CD14-positive monocyte (primary cell): ENCODE measurements at regions not wholly inside any gene's neighbourhood (a gene's known extent, or its start where the extent isn't known, plus 50 kb on each side); places are given as distances from the start of the nearest gene placed in this dataset.

Source experiments
- DNase-seq, 3 donors: peaks; one replicate each; pipeline ENCODE4 v3.0.0-alpha.2; 2011 to 2022
- H2AFZ ChIP-seq: 2 replicates; pipeline ENCODE4 v1.6.0; 2012; ENCODE audit warnings: mild to moderate bottlenecking, low read depth, low read length, inconsistent platforms; ENCODE audit not compliant: insufficient read depth, poor library complexity, severe bottlenecking
- H3K27ac ChIP-seq, 2 donors: 1 replicate in 1 of 2; 2 replicates in 1 of 2; pipeline ENCODE4 v1.5.1; 2012 to 2013; ENCODE audit warnings: low read length in 2 of 2, control low read depth in 1 of 2, inconsistent platforms in 1 of 2, low read depth in 1 of 2, mild to moderate bottlenecking in 1 of 2
- H3K27me3 ChIP-seq, 2 donors: one replicate each; pipeline versions ENCODE4 v1.6.0 to v1.6.1; 2011 to 2013; ENCODE audit warnings: low read length in 2 of 2; ENCODE audit not compliant: control insufficient read depth in 2 of 2, insufficient read depth in 2 of 2
- H3K36me3 ChIP-seq, 2 donors: replicated peaks in 1 of 2; 1 replicate in 1 of 2; 2 replicates in 1 of 2; pipeline versions ENCODE4 v1.5.1 to v1.6.1; 2012 to 2013; ENCODE audit warnings: low read length in 2 of 2, control low read depth in 1 of 2, inconsistent platforms in 1 of 2, mild to moderate bottlenecking in 1 of 2; ENCODE audit not compliant: insufficient read depth in 2 of 2, control insufficient read depth in 1 of 2
- H3K4me1 ChIP-seq, 2 donors: 1 replicate in 1 of 2; 2 replicates in 1 of 2; pipeline versions ENCODE4 v1.5.1 to v1.6.1; 2012 to 2013; ENCODE audit warnings: low read length in 2 of 2, control low read depth in 1 of 2, inconsistent platforms in 1 of 2, mild to moderate bottlenecking in 1 of 2, moderate library complexity in 1 of 2; ENCODE audit not compliant: insufficient read depth in 2 of 2, control insufficient read depth in 1 of 2
- H3K4me2 ChIP-seq: replicated peaks from 2 replicates; pipeline ENCODE3; 2012; ENCODE audit warnings: low read length, moderate library complexity, mild to moderate bottlenecking; ENCODE audit not compliant: poor library complexity, severe bottlenecking; ENCODE audit errors: extremely low read depth
- H3K4me3 ChIP-seq, 3 experiments: fragments of 200-600 bp in 1 of 3; sonication (generic) in 1 of 3; replicated peaks in 1 of 3; 1 replicate in 2 of 3; 2 replicates in 1 of 3; pipeline ENCODE4 v1.5.1; 2011 to 2013; ENCODE audit warnings: low read length in 3 of 3, mild to moderate bottlenecking in 3 of 3, control low read depth in 2 of 3, low read depth in 2 of 3, inconsistent platforms in 1 of 3, moderate library complexity in 1 of 3
- H3K79me2 ChIP-seq: 2 replicates; pipeline ENCODE4 v1.6.0; 2012; ENCODE audit warnings: mild to moderate bottlenecking, control low read depth, inconsistent platforms, low read length, moderate library complexity; ENCODE audit not compliant: insufficient read depth
- H3K9ac ChIP-seq: 2 replicates; pipeline ENCODE4 v1.6.0; 2017; ENCODE audit warnings: low read length, mild to moderate bottlenecking; ENCODE audit not compliant: insufficient read depth, poor library complexity, severe bottlenecking
- H3K9me3 ChIP-seq, 2 donors: replicated peaks in 1 of 2; 1 replicate in 1 of 2; 2 replicates in 1 of 2; pipeline versions ENCODE4 v1.5.1 to v1.6.1; 2012 to 2013; ENCODE audit warnings: low read length in 2 of 2, control low read depth in 1 of 2; ENCODE audit not compliant: control insufficient read depth in 1 of 2, insufficient read depth in 1 of 2
- H4K20me1 ChIP-seq: 2 replicates; pipeline ENCODE4 v1.6.0; 2012; ENCODE audit warnings: mild to moderate bottlenecking, low read length, control low read depth, moderate library complexity; ENCODE audit not compliant: insufficient read depth
- H3K27ac Mint-ChIP-seq, 7 donors: one replicate each; pipeline ENCODE4 v1.8.0; 2020; ENCODE audit warnings: mild to moderate bottlenecking in 7 of 7, mixed read lengths in 7 of 7, moderate library complexity in 6 of 7, inconsistent platforms in 2 of 7
- H3K27me3 Mint-ChIP-seq, 3 donors: one replicate each; pipeline ENCODE4 v1.8.0; 2021 to 2022; ENCODE audit warnings: low read depth in 3 of 3, mild to moderate bottlenecking in 3 of 3, mixed read lengths in 3 of 3, moderate library complexity in 3 of 3, inconsistent platforms in 1 of 3
- H3K36me3 Mint-ChIP-seq, 2 donors: one replicate each; pipeline ENCODE4 v1.8.0; 2020; ENCODE audit warnings: mixed read lengths in 2 of 2, inconsistent platforms in 1 of 2, mild to moderate bottlenecking in 1 of 2
- H3K4me1 Mint-ChIP-seq: one replicate; pipeline ENCODE4 v1.8.0; 2020; ENCODE audit warnings: mild to moderate bottlenecking, mixed read lengths
- H3K4me3 Mint-ChIP-seq, 2 donors: one replicate each; pipeline ENCODE4 v1.8.0; 2020; ENCODE audit warnings: mild to moderate bottlenecking in 2 of 2, mixed read lengths in 2 of 2, moderate library complexity in 1 of 2
- H3K9me3 Mint-ChIP-seq, 7 donors: one replicate each; pipeline ENCODE4 v1.8.0; 2020 to 2022; ENCODE audit warnings: mixed read lengths in 7 of 7, mild to moderate bottlenecking in 6 of 7, moderate library complexity in 6 of 7, inconsistent platforms in 2 of 7
- CTCF ChIP-seq: fragments of 200-600 bp; IDR thresholded peaks from one replicate; pipeline ENCODE4 v1.8.0; 2022; ENCODE audit warnings: antibody characterized with exemption, mild to moderate bottlenecking
- WGBS: methylation state at CpG from one replicate; pipeline ENCODE4 v1.1.5; 2013; ENCODE audit warnings: missing lambda C conversion rate; ENCODE audit not compliant: insufficient coverage; 5-methylcytosine and 5-hydroxymethylcytosine counted together
- intact Hi-C, 2 donors: fragments of 100-400 bp; cut with micrococcal nuclease; formaldehyde crosslinking; loops; one replicate each; pipeline versions ENCODE4 v1.15.0 to v1.15.1; 2023

DNA sequence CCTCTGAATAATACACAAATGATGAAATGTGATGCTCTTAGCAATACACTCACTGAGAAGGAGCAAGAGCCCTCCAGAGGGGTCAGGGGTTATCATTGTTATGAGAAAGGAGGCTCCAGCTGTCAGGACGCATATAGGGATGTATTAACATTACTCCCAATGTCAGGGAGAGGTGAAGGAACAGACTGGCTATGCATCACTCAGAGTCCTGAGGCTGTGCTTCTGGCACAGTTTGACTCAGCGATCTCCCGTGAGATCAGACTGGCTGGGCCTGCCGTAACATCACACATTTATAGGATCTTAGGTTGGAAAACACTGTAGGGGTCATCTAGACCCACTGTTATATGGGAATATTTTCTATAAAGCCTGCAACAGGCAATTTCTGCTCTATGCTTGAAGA lies 226.5 kb upstream of the GLRA1 start:
- Histone ChIP-seq H3K9ac (no peak overlapping the region), H3K4me3 (no peak overlapping the region), H3K27ac (no peak overlapping the region), H3K4me1 (no peaks in the 10 kb centered on the region), H3K4me2 (no peak overlapping the region), H3K36me3 (no peaks in the 10 kb centered on the region), H3K9me3 (no peaks in the 10 kb centered on the region), H4K20me1 (no peaks in the 10 kb centered on the region), H3K79me2 (no peaks in the 10 kb centered on the region), H3K27me3 (no peaks in the 10 kb centered on the region), H2AFZ (no peak overlapping the region)
- intact Hi-C loops, result no loop called here
- H3K27me3 Mint-ChIP-seq, result peaks cover 0 to 2% (median 2%) of the 10 kb centered on the region in 3 donors
- TF ChIP-seq CTCF, result no peak
- no peak overlapping the region for H3K27ac Mint-ChIP-seq
- 100% methylated on average over 2 of the region's 4 CpGs for WGBS
- H3K4me1 Mint-ChIP-seq, result no peaks in the 10 kb centered on the region
- H3K9me3 Mint-ChIP-seq, result no peaks in the 10 kb centered on the region
- no peaks in the 10 kb centered on the region for H3K36me3 Mint-ChIP-seq
- no peak for DNase-seq
- no peak overlapping the region for H3K4me3 Mint-ChIP-seq

DNA sequence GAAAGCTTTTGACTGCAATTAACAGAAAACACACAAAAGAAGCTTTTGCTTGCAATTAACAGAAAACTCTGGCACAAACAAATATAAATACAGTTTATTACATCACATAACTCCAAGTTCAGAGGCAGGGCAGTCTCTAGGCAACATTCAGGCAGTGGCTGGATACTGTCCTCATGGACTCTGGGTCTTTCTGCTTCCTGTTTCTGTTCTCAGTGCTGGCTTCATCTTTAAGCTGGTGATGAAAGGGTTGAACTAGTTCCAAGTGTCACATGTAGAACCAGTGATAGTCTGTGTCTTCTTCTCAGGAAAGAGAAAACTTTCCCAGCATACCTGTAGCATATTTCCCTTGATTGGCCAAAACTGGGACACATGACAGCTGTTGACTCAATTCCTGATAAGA lies 222.6 kb upstream of the GLRA1 start:
- H3K9me3 ChIP-seq, result no peaks in the 10 kb centered on the region
- no peaks in the 10 kb centered on the region for H3K4me1 ChIP-seq
- no peak for TF ChIP-seq CTCF
- no peak for DNase-seq
- no peaks in the 10 kb centered on the region for H3K36me3 ChIP-seq
- H3K27ac ChIP-seq, result no peak overlapping the region
- H3K4me3 ChIP-seq, result no peak overlapping the region
- no peak overlapping the region for H2AFZ ChIP-seq
- H4K20me1 ChIP-seq, result no peaks in the 10 kb centered on the region
- no peak overlapping the region for H3K9ac ChIP-seq
- intact Hi-C loops, result no loop called here
- Mint-ChIP-seq H3K9me3 (no peaks in the 10 kb centered on the region), H3K4me1 (no peaks in the 10 kb centered on the region), H3K27ac (no peak overlapping the region), H3K4me3 (no peak overlapping the region), H3K36me3 (no peaks in the 10 kb centered on the region), H3K27me3 (peaks cover 0 to 2% (median 2%) of the 10 kb centered on the region in 3 donors)
- H3K79me2 ChIP-seq, result no peaks in the 10 kb centered on the region
- no peak overlapping the region for H3K4me2 ChIP-seq
- H3K27me3 ChIP-seq, result no peaks in the 10 kb centered on the region
